ENCODE measurements at regions not wholly inside any gene's neighbourhood (a gene's known extent, or its start where the extent isn't known, plus 50 kb on each side); places are given as distances from the start of the nearest gene placed in this dataset.

DNA sequence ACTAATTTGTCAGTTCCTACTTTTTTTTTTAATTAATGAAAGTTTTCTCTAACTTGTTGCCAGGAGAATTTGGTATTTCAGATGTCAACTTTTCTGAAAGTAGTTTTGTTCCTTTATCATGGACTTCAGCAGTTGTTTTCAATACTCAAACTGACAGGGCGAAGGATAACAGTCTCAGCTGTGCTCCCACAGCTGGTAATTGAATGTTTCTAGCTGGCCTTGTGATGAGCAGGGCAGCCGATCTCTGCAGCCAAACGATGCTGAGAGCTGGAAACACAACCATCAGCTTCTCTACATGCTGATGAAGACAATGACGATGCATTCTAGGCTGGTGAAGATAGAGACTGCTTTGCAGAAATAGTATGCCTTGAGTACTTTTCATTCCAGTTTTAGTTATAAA lies 130.0 kb upstream of the MAP9 start:
- ChIA-PET CTCF (interaction anchor here (0.6 to 1.1 kb wide), 2 partner anchors 12 to 681 kb away, joined by 3 read pairs; no protein-coding TSS in a partner anchor), POLR2A (no interaction called here)
- Histone ChIP-seq H3K36me3 (ENCODE audit: control insufficient read depth in 2 of 2, insufficient read depth in 1 of 2, low read length in 2 of 2) (no peaks in the 10 kb centered on the region), H3K27ac (ENCODE audit: extremely low read depth, low read depth, low read length) (no peak overlapping the region), H3K9me3 (ENCODE audit: control insufficient read depth, insufficient read depth, low read depth, low read length) (no peaks in the 10 kb centered on the region), H3K4me3 (ENCODE audit: low read depth, low read length) (no peak overlapping the region), H3K4me1 (ENCODE audit: control insufficient read depth, insufficient read depth, low read length) (0 out of 2 replicates have a peak, but pooled peaks cover 2% of the 10 kb centered on the region)
- TF ChIP-seq, protein P1, sequence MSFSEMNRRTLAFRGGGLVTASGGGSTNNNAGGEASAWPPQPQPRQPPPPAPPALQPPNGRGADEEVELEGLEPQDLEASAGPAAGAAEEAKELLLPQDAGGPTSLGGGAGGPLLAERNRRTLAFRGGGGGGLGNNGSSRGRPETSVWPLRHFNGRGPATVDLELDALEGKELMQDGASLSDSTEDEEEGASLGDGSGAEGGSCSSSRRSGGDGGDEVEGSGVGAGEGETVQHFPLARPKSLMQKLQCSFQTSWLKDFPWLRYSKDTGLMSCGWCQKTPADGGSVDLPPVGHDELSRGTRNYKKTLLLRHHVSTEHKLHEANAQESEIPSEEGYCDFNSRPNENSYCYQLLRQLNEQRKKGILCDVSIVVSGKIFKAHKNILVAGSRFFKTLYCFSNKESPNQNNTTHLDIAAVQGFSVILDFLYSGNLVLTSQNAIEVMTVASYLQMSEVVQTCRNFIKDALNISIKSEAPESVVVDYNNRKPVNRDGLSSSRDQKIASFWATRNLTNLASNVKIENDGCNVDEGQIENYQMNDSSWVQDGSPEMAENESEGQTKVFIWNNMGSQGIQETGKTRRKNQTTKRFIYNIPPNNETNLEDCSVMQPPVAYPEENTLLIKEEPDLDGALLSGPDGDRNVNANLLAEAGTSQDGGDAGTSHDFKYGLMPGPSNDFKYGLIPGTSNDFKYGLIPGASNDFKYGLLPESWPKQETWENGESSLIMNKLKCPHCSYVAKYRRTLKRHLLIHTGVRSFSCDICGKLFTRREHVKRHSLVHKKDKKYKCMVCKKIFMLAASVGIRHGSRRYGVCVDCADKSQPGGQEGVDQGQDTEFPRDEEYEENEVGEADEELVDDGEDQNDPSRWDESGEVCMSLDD (tag by site-specific recombination; IDR thresholded peaks at IDR 0.05), result no peak
- TF ChIP-seq HOXA7 (CRISPR knock-in tag; IDR thresholded peaks at IDR 0.05; ENCODE audit: borderline replicate concordance), result no peak
- TF ChIP-seq ZNF423 (tag by site-specific recombination; IDR thresholded peaks at IDR 0.05), result no peak
- no peak for TF ChIP-seq ZNF658 (tag by site-specific recombination; IDR thresholded peaks at IDR 0.05)
- TF ChIP-seq GFI1B (tag by site-specific recombination; IDR thresholded peaks at IDR 0.05), result no peak
- TF ChIP-seq ZFHX2 (tag by site-specific recombination; conservative IDR thresholded peaks at IDR 0.05), result no peak
- TF ChIP-seq, protein P2, sequence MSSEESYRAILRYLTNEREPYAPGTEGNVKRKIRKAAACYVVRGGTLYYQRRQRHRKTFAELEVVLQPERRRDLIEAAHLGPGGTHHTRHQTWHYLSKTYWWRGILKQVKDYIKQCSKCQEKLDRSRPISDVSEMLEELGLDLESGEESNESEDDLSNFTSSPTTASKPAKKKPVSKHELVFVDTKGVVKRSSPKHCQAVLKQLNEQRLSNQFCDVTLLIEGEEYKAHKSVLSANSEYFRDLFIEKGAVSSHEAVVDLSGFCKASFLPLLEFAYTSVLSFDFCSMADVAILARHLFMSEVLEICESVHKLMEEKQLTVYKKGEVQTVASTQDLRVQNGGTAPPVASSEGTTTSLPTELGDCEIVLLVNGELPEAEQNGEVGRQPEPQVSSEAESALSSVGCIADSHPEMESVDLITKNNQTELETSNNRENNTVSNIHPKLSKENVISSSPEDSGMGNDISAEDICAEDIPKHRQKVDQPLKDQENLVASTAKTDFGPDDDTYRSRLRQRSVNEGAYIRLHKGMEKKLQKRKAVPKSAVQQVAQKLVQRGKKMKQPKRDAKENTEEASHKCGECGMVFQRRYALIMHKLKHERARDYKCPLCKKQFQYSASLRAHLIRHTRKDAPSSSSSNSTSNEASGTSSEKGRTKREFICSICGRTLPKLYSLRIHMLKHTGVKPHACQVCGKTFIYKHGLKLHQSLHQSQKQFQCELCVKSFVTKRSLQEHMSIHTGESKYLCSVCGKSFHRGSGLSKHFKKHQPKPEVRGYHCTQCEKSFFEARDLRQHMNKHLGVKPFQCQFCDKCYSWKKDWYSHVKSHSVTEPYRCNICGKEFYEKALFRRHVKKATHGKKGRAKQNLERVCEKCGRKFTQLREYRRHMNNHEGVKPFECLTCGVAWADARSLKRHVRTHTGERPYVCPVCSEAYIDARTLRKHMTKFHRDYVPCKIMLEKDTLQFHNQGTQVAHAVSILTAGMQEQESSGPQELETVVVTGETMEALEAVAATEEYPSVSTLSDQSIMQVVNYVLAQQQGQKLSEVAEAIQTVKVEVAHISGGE (tag by site-specific recombination; conservative IDR thresholded peaks at IDR 0.05; ENCODE audit: low read depth), result no peak
- TF ChIP-seq, protein P3, sequence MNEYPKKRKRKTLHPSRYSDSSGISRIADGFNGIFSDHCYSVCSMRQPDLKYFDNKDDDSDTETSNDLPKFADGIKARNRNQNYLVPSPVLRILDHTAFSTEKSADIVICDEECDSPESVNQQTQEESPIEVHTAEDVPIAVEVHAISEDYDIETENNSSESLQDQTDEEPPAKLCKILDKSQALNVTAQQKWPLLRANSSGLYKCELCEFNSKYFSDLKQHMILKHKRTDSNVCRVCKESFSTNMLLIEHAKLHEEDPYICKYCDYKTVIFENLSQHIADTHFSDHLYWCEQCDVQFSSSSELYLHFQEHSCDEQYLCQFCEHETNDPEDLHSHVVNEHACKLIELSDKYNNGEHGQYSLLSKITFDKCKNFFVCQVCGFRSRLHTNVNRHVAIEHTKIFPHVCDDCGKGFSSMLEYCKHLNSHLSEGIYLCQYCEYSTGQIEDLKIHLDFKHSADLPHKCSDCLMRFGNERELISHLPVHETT (tag by site-specific recombination; IDR thresholded peaks at IDR 0.05), result no peak
- TF ChIP-seq, protein P4, sequence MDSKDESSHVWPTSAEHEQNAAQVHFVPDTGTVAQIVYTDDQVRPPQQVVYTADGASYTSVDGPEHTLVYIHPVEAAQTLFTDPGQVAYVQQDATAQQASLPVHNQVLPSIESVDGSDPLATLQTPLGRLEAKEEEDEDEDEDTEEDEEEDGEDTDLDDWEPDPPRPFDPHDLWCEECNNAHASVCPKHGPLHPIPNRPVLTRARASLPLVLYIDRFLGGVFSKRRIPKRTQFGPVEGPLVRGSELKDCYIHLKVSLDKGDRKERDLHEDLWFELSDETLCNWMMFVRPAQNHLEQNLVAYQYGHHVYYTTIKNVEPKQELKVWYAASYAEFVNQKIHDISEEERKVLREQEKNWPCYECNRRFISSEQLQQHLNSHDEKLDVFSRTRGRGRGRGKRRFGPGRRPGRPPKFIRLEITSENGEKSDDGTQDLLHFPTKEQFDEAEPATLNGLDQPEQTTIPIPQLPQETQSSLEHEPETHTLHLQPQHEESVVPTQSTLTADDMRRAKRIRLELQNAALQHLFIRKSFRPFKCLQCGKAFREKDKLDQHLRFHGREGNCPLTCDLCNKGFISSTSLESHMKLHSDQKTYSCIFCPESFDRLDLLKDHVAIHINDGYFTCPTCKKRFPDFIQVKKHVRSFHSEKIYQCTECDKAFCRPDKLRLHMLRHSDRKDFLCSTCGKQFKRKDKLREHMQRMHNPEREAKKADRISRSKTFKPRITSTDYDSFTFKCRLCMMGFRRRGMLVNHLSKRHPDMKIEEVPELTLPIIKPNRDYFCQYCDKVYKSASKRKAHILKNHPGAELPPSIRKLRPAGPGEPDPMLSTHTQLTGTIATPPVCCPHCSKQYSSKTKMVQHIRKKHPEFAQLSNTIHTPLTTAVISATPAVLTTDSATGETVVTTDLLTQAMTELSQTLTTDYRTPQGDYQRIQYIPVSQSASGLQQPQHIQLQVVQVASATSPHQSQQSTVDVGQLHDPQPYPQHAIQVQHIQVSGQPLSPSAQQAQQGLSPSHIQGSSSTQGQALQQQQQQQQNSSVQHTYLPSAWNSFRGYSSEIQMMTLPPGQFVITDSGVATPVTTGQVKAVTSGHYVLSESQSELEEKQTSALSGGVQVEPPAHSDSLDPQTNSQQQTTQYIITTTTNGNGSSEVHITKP (tag by site-specific recombination; IDR thresholded peaks at IDR 0.05), result no peak
- TF ChIP-seq ZNF777 (tag by site-specific recombination; IDR thresholded peaks at IDR 0.05; ENCODE audit: borderline replicate concordance), result no peak
- TF ChIP-seq KLF1 (tag by site-specific recombination; IDR thresholded peaks at IDR 0.05), result no peak
- TF ChIP-seq ZNF10 (tag by site-specific recombination; IDR thresholded peaks at IDR 0.05), result no peak
- TF ChIP-seq, protein P5, sequence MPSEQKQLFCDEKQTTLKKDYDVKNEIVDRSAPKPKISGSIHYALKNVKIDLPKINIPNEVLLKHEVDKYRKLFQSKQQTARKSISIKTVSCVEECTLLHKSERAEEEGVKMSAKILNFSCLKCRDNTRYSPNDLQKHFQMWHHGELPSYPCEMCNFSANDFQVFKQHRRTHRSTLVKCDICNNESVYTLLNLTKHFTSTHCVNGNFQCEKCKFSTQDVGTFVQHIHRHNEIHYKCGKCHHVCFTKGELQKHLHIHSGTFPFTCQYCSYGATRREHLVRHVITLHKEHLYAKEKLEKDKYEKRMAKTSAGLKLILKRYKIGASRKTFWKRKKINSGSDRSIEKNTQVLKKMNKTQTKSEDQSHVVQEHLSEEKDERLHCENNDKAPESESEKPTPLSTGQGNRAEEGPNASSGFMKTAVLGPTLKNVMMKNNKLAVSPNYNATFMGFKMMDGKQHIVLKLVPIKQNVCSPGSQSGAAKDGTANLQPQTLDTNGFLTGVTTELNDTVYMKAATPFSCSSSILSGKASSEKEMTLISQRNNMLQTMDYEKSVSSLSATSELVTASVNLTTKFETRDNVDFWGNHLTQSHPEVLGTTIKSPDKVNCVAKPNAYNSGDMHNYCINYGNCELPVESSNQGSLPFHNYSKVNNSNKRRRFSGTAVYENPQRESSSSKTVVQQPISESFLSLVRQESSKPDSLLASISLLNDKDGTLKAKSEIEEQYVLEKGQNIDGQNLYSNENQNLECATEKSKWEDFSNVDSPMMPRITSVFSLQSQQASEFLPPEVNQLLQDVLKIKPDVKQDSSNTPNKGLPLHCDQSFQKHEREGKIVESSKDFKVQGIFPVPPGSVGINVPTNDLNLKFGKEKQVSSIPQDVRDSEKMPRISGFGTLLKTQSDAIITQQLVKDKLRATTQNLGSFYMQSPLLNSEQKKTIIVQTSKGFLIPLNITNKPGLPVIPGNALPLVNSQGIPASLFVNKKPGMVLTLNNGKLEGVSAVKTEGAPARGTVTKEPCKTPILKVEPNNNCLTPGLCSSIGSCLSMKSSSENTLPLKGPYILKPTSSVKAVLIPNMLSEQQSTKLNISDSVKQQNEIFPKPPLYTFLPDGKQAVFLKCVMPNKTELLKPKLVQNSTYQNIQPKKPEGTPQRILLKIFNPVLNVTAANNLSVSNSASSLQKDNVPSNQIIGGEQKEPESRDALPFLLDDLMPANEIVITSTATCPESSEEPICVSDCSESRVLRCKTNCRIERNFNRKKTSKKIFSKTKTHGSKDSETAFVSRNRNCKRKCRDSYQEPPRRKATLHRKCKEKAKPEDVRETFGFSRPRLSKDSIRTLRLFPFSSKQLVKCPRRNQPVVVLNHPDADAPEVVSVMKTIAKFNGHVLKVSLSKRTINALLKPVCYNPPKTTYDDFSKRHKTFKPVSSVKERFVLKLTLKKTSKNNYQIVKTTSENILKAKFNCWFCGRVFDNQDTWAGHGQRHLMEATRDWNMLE (tag by site-specific recombination; conservative IDR thresholded peaks at IDR 0.05; ENCODE audit: low read depth), result no peak
- no peak for TF ChIP-seq ZNF335 (tag by site-specific recombination; conservative IDR thresholded peaks at IDR 0.05)
- TF ChIP-seq ZNF785 (tag by site-specific recombination; IDR thresholded peaks at IDR 0.05), result no peak
- TF ChIP-seq ZNF792 (tag by site-specific recombination; IDR thresholded peaks at IDR 0.05), result no peak
- no peak for TF ChIP-seq ZNF324 (tag by site-specific recombination; IDR thresholded peaks at IDR 0.05)
- TF ChIP-seq HOXD13 (CRISPR knock-in tag; IDR thresholded peaks at IDR 0.05; ENCODE audit: borderline replicate concordance), result no peak
- TF ChIP-seq ZNF561 (tag by site-specific recombination; IDR thresholded peaks at IDR 0.05; ENCODE audit: borderline replicate concordance), result no peak
- TF ChIP-seq, protein P6, sequence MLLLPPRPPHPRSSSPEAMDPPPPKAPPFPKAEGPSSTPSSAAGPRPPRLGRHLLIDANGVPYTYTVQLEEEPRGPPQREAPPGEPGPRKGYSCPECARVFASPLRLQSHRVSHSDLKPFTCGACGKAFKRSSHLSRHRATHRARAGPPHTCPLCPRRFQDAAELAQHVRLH (tag by site-specific recombination; IDR thresholded peaks at IDR 0.05), result no peak

Data from HEK293 (cell line).